ENCODE measurements at regions not wholly inside any gene's neighbourhood (a gene's known extent, or its start where the extent isn't known, plus 50 kb on each side); places are given as distances from the start of the nearest gene placed in this dataset.
A peak's percentile ranks its signal among the peaks of the same experiment; 100 is the strongest.

DNA sequence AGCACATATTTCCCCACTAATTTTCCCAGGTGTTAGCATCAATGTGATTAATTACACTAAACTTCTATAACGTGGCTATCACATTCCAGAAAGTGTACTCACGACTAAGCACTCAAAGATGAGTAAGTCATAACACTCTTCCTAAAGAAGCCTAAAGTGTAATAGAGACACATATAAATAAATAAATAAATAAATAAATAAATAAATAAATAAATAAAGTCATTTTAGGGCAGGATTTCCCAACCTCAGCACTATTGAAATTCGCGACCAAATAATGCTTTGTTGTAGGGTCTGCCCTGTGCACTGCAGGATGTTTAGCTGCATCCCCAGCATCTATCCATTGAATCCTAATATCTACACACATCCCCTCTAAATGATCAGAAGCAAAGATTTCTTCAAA lies 390.9 kb downstream of the CDH7 start:
- Histone ChIP-seq H3K36me3 (ENCODE audit: control insufficient read depth in 1 of 2, insufficient read depth in 2 of 2, low read length in 1 of 2) (no peaks in the 10 kb centered on the region), H3K4me3 (ENCODE audit: low read length in 2 of 2) (no peak overlapping the region), H3K9me3 (ENCODE audit: control insufficient read depth, low read length) (no peaks in the 10 kb centered on the region), H3K4me1 (ENCODE audit: control insufficient read depth in 1 of 2, insufficient read depth in 2 of 2, low read length in 2 of 2) (no peaks in the 10 kb centered on the region), H3K27me3 (ENCODE audit: control insufficient read depth in 1 of 2, insufficient read depth in 2 of 2, low read length in 1 of 2) (no peaks in the 10 kb centered on the region), H3K27ac (ENCODE audit: low read depth in 1 of 2, low read length in 2 of 2) (no peak overlapping the region)
- no peak for DNase-seq
- no peak for ATAC-seq (ENCODE audit: low FRiP score)
- intact Hi-C loops (cut with DNase I): no loop called here
- WGBS, 2 donors: 67 to 79% methylated on average over 4 of the region's 4 CpGs

DNA sequence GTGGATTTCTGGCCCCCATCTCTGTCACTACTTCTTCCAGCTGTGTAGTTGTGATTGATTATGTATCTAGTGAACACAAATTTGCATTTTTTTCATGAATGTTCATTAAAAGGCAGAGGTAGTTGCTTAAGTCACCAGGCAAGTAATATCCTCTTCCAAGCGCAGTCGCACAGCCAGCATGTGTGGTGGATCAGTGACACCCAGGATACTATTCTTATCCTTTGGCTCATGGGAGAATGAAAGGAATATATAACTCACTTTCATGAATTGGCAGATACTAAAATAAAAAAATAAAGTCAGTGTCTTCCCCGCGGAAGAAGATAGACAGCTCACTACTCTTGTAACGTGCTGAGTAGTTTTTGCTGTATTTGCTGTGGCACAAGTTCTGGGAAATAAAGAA lies 387.8 kb downstream of the CDH7 start:
- Histone ChIP-seq H3K4me3 (ENCODE audit: low read length in 2 of 2) (no peak overlapping the region), H3K9me3 (ENCODE audit: control insufficient read depth, low read length) (no peaks in the 10 kb centered on the region), H3K27ac (ENCODE audit: low read depth in 1 of 2, low read length in 2 of 2) (no peak overlapping the region), H3K36me3 (ENCODE audit: control insufficient read depth in 1 of 2, insufficient read depth in 2 of 2, low read length in 1 of 2) (no peaks in the 10 kb centered on the region), H3K4me1 (ENCODE audit: control insufficient read depth in 1 of 2, insufficient read depth in 2 of 2, low read length in 2 of 2) (no peaks in the 10 kb centered on the region), H3K27me3 (ENCODE audit: control insufficient read depth in 1 of 2, insufficient read depth in 2 of 2, low read length in 1 of 2) (no peaks in the 10 kb centered on the region)
- DNase-seq (no peak), ATAC-seq (ENCODE audit: low FRiP score) (no peak)
- 71 to 73% methylated on average over 5 of the region's 5 CpGs for WGBS, 2 donors
- intact Hi-C loops (cut with DNase I): no loop called here

DNA sequence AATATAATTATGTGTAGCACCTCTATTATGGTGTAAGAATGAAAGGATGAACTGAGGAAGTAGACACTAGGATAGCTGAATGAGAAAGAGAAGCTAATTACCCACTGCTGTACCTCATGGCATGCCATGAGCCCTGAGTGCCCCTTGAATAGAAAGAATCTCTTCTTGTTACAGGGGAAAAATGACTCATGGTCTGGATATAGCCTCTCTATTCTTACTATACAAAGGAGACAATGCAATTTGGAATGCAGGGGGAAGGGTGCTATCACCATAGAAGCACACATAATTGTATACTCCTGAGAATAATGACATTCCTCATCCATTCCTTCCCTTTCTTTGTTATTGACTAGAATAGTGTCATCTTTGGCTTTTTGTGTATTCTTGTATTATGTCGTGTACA lies 385.2 kb downstream of the CDH7 start:
- H3K9me3 ChIP-seq (ENCODE audit: control insufficient read depth, low read length): no peaks in the 10 kb centered on the region
- H3K4me3 ChIP-seq (ENCODE audit: low read length in 2 of 2): no peak overlapping the region
- no peak for DNase-seq
- H3K27ac ChIP-seq (ENCODE audit: low read depth in 1 of 2, low read length in 2 of 2): no peak overlapping the region
- no peaks in the 10 kb centered on the region for H3K4me1 ChIP-seq (ENCODE audit: control insufficient read depth in 1 of 2, insufficient read depth in 2 of 2, low read length in 2 of 2)
- intact Hi-C loops (cut with DNase I): no loop called here
- WGBS, 2 donors: 87 to 92% methylated on average over 1 of the region's 1 CpG
- no peaks in the 10 kb centered on the region for H3K36me3 ChIP-seq (ENCODE audit: control insufficient read depth in 1 of 2, insufficient read depth in 2 of 2, low read length in 1 of 2)
- ATAC-seq (ENCODE audit: low FRiP score): no peak
- no peaks in the 10 kb centered on the region for H3K27me3 ChIP-seq (ENCODE audit: control insufficient read depth in 1 of 2, insufficient read depth in 2 of 2, low read length in 1 of 2)

DNA sequence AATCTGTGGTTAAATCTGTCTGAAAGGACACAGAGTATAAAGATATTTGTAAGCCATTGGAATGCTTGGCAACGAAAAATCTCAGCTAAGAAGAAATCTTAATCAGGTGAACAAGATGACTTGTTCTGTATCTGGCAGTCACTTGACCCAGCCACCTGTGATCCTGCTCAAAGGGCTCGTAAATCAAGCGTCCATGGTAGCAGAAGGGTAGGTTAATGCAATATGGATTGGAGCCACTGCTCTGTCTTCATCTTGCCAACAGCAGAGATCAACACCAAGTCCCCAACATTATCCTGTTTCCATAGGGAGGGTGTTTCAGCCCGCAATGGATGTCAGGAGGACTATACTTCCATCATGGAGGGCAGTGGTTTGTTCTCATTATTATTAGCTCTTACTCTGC lies 378.4 kb downstream of the CDH7 start:
- H3K9me3 ChIP-seq (ENCODE audit: control insufficient read depth, low read length): no peaks in the 10 kb centered on the region
- DNase-seq: no peak
- H3K27me3 ChIP-seq (ENCODE audit: control insufficient read depth in 1 of 2, insufficient read depth in 2 of 2, low read length in 1 of 2): no peaks in the 10 kb centered on the region
- intact Hi-C loops (cut with DNase I): no loop called here
- H3K4me1 ChIP-seq (ENCODE audit: control insufficient read depth in 1 of 2, insufficient read depth in 2 of 2, low read length in 2 of 2): no peaks in the 10 kb centered on the region
- H3K4me3 ChIP-seq (ENCODE audit: low read length in 2 of 2): no peak overlapping the region
- no peak overlapping the region for H3K27ac ChIP-seq (ENCODE audit: low read depth in 1 of 2, low read length in 2 of 2)
- 82 to 86% methylated on average over 4 of the region's 4 CpGs for WGBS, 2 donors
- ATAC-seq (ENCODE audit: low FRiP score): no peak
- no peaks in the 10 kb centered on the region for H3K36me3 ChIP-seq (ENCODE audit: control insufficient read depth in 1 of 2, insufficient read depth in 2 of 2, low read length in 1 of 2)

DNA sequence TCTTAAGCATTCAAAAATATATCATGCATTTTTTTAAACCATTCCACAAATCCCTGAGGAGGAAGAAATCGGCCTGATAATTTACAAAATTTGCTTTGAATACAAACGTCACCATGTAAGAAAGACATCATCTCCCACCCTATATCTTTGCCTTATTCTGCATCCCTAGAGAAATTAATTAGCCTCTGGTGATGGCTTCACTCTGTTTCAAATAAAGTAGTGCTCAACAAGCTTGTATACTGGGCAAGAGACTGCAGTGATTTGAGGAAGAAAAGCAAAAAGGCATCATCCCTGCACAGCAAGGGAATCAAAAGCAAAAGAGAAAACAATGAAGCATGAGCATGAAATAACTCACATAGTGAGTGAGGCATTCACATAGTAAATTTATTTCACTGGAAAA lies 375.5 kb downstream of the CDH7 start:
- no peaks in the 10 kb centered on the region for H3K9me3 ChIP-seq (ENCODE audit: control insufficient read depth, low read length)
- H3K4me3 ChIP-seq (ENCODE audit: low read length in 2 of 2): no peak overlapping the region
- H3K27ac ChIP-seq (ENCODE audit: low read depth in 1 of 2, low read length in 2 of 2): no peak overlapping the region
- no peaks in the 10 kb centered on the region for H3K36me3 ChIP-seq (ENCODE audit: control insufficient read depth in 1 of 2, insufficient read depth in 2 of 2, low read length in 1 of 2)
- whole genome bisulfite sequencing, 2 donors: 28 to 42% methylated on average over 2 of the region's 2 CpGs
- ATAC-seq (ENCODE audit: low FRiP score): no peak
- H3K27me3 ChIP-seq (ENCODE audit: control insufficient read depth in 1 of 2, insufficient read depth in 2 of 2, low read length in 1 of 2): no peaks in the 10 kb centered on the region
- H3K4me1 ChIP-seq (ENCODE audit: control insufficient read depth in 1 of 2, insufficient read depth in 2 of 2, low read length in 2 of 2): no peaks in the 10 kb centered on the region
- intact Hi-C loops (cut with DNase I): no loop called here
- DNase-seq: no peak

DNA sequence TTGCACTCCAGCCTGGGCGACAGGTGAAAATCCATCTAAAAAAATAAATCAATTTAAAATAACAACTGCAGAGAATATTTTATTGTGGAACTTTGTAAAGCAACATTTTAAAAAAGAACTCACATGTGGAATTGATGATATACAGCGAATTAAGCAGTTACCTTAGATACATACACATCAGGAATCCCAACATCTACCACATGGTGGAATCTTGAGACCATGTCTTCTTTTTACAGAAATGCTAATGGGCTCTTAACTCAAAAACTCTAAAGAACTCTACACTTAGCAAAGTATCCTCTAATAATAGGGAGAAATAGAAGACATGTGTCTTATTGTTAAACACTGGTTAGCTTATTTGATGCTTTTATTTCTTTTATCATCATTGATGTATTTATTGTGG lies 373.6 kb downstream of the CDH7 start:
- no peak for ATAC-seq (ENCODE audit: low FRiP score)
- 86 to 89% methylated on average over 2 of the region's 2 CpGs for WGBS, 2 donors

DNA sequence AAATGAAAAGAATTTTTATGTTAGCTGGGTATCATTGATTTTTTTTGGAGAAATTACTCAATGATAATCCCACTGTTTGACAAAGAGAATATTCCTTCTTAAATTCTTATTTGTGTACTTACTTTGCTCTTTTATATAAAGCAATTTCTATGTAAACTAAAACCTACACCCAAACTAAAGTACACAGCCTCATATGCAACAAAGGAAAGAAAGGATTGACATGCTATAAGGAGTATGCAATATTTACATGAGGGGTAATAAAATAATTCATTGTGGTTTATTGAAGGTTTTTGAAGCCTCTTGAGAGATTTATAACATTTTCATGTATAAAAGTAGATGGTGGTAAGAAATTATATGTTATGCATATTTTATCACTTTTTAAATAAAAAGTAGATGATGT lies 368.5 kb downstream of the CDH7 start:
- Histone ChIP-seq H3K27me3 (ENCODE audit: control insufficient read depth in 1 of 2, insufficient read depth in 2 of 2, low read length in 1 of 2) (no peaks in the 10 kb centered on the region), H3K27ac (ENCODE audit: low read depth in 1 of 2, low read length in 2 of 2) (no peak overlapping the region), H3K4me3 (ENCODE audit: low read length in 2 of 2) (no peak overlapping the region), H3K9me3 (ENCODE audit: control insufficient read depth, low read length) (no peaks in the 10 kb centered on the region), H3K4me1 (ENCODE audit: control insufficient read depth in 1 of 2, insufficient read depth in 2 of 2, low read length in 2 of 2) (no peaks in the 10 kb centered on the region), H3K36me3 (ENCODE audit: control insufficient read depth in 1 of 2, insufficient read depth in 2 of 2, low read length in 1 of 2) (no peaks in the 10 kb centered on the region)
- DNase-seq: no peak
- intact Hi-C loops (cut with DNase I): no loop called here
- ATAC-seq (ENCODE audit: low FRiP score): no peak

More for the DNA sequence above, 373.6 kb downstream of the CDH7 start:
- H3K27ac ChIP-seq (ENCODE audit: low read depth in 1 of 2, low read length in 2 of 2): no peak overlapping the region
- H3K36me3 ChIP-seq (ENCODE audit: control insufficient read depth in 1 of 2, insufficient read depth in 2 of 2, low read length in 1 of 2): no peaks in the 10 kb centered on the region
- DNase-seq: no peak
- H3K4me1 ChIP-seq (ENCODE audit: control insufficient read depth in 1 of 2, insufficient read depth in 2 of 2, low read length in 2 of 2): no peaks in the 10 kb centered on the region
- no peak overlapping the region for H3K4me3 ChIP-seq (ENCODE audit: low read length in 2 of 2)
- intact Hi-C loops (cut with DNase I): no loop called here
- no peaks in the 10 kb centered on the region for H3K9me3 ChIP-seq (ENCODE audit: control insufficient read depth, low read length)
- no peaks in the 10 kb centered on the region for H3K27me3 ChIP-seq (ENCODE audit: control insufficient read depth in 1 of 2, insufficient read depth in 2 of 2, low read length in 1 of 2)

DNA sequence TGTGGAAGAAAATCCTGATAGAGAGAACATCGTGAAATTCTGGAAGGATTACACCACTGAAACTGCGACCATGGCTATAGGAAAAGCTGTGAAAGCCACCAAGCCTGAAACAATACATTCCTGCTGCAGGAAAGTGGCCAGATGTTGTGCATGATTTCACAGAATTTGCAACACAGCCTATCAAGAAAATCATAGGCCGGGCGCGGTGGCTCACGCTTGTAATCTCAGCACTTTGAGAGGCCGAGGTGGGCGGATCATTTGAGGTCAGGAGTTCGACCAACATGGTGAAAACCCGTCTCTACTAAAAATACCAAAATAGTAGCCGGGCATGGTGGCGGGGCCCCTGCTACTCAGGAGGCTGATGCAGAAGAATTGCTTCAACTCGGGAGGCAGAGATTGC lies 360.2 kb downstream of the CDH7 start:
- intact Hi-C loops (cut with DNase I): no loop called here
- no peak overlapping the region for H3K4me3 ChIP-seq (ENCODE audit: low read length in 2 of 2)
- H3K27me3 ChIP-seq (ENCODE audit: control insufficient read depth in 1 of 2, insufficient read depth in 2 of 2, low read length in 1 of 2): no peaks in the 10 kb centered on the region
- ATAC-seq (ENCODE audit: low FRiP score) (no peak), DNase-seq (peak in 1 of 2 donors; percentile 54)
- no peak overlapping the region for H3K27ac ChIP-seq (ENCODE audit: low read depth in 1 of 2, low read length in 2 of 2)
- no peaks in the 10 kb centered on the region for H3K36me3 ChIP-seq (ENCODE audit: control insufficient read depth in 1 of 2, insufficient read depth in 2 of 2, low read length in 1 of 2)
- no peaks in the 10 kb centered on the region for H3K4me1 ChIP-seq (ENCODE audit: control insufficient read depth in 1 of 2, insufficient read depth in 2 of 2, low read length in 2 of 2)
- H3K9me3 ChIP-seq (ENCODE audit: control insufficient read depth, low read length): no peaks in the 10 kb centered on the region
- WGBS, 2 donors: 85 to 89% methylated on average over 13 of the region's 13 CpGs

DNA sequence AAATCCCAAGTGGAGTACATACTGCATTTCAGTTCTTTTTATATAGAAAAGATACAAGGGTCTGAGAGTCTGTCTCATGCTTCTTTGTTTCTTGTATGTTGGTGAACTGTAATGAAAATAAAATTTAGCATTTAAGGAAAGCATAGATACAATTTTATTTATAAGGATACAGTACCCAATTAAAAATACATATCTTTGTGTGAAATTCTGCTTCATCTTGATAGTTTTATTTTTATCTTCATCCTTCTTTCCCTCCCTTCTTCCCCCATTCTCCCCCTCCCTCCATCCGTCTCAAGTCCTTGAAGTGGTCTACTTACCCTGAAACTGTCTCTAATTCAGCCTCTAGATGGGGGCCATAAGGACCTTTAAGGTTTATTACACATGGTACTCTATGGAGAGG lies 359.8 kb downstream of the CDH7 start:
- ATAC-seq (ENCODE audit: low FRiP score) (no peak), DNase-seq (no peak)
- H3K4me3 ChIP-seq (ENCODE audit: low read length in 2 of 2): no peak overlapping the region
- H3K36me3 ChIP-seq (ENCODE audit: control insufficient read depth in 1 of 2, insufficient read depth in 2 of 2, low read length in 1 of 2): no peaks in the 10 kb centered on the region
- no peaks in the 10 kb centered on the region for H3K4me1 ChIP-seq (ENCODE audit: control insufficient read depth in 1 of 2, insufficient read depth in 2 of 2, low read length in 2 of 2)
- WGBS, 2 donors: 69 to 85% methylated on average over 1 of the region's 1 CpG
- H3K27me3 ChIP-seq (ENCODE audit: control insufficient read depth in 1 of 2, insufficient read depth in 2 of 2, low read length in 1 of 2): no peaks in the 10 kb centered on the region
- no peaks in the 10 kb centered on the region for H3K9me3 ChIP-seq (ENCODE audit: control insufficient read depth, low read length)
- no peak overlapping the region for H3K27ac ChIP-seq (ENCODE audit: low read depth in 1 of 2, low read length in 2 of 2)
- intact Hi-C loops (cut with DNase I): no loop called here
